ENCODE measurements at regions not wholly inside any gene's neighbourhood (a gene's known extent, or its start where the extent isn't known, plus 50 kb on each side); places are given as distances from the start of the nearest gene placed in this dataset.

DNA sequence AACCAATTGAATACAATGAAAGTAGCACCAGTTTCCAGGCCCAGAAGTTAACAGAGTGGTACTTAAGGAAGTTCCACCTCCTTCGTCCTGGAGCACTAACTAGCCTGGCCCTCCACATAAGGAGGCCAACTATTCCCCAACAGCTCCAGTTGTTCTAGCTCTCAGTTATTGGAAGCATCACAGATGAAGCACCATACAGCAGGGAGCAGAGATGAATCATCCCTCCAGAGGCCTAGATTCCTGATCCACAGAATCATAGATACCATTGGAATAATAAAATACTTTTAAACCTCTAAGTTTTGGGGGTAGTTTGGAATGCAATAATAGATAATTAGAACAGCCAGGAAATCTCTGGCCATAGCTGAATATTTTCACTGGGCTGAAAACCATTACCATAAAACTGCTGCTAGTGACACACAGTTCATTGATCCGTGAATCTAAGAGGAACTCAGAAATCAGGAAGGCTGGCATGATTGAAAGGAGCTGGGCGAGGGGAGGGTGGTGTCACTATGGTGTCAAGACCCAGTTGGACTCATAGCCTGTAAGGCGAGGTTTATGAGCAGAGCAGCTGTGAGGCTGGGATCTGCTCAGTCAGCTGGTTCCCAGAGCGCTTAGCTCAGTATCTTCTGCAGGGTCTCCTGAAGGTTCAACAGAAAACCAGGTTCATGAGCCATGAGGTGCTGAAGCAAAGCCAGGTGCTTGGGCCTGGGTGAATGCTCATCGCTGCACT is 371.4 kb upstream of the TMTC1 start:
- Histone ChIP-seq H3K36me3 (no peaks in the 10 kb centered on the region), H3K4me3 (no peak overlapping the region), H3K27me3 (no peaks in the 10 kb centered on the region), H3K27ac (no peak overlapping the region), H3K9me3 (no peaks in the 10 kb centered on the region), H3K4me1 (no peaks in the 10 kb centered on the region)
- intact Hi-C loops (cut with DNase I; ENCODE audit: low total_unique reads) = no loop called here
- TF ChIP-seq, protein P1, sequence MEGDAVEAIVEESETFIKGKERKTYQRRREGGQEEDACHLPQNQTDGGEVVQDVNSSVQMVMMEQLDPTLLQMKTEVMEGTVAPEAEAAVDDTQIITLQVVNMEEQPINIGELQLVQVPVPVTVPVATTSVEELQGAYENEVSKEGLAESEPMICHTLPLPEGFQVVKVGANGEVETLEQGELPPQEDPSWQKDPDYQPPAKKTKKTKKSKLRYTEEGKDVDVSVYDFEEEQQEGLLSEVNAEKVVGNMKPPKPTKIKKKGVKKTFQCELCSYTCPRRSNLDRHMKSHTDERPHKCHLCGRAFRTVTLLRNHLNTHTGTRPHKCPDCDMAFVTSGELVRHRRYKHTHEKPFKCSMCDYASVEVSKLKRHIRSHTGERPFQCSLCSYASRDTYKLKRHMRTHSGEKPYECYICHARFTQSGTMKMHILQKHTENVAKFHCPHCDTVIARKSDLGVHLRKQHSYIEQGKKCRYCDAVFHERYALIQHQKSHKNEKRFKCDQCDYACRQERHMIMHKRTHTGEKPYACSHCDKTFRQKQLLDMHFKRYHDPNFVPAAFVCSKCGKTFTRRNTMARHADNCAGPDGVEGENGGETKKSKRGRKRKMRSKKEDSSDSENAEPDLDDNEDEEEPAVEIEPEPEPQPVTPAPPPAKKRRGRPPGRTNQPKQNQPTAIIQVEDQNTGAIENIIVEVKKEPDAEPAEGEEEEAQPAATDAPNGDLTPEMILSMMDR (IDR thresholded peaks at IDR 0.05) = no peak
- no peak for DNase-seq

DNA sequence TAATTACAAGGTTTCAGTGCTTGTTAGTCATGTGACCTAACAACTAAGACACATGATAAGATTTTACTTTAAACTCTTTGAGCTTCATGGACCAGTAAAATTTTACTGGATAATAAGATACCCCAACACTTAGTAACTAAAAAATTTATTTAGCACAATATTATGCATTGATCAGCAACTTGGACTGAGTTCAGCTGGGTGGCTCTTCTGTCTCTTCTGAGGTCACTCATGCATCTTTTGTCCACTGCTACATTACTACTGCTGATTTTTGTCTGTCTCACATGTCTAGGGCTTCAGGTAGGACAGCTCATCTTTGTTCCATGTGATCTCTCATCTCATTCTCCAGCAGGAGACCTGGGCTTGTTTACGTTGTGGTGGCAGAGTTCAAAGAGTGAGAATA is 370.2 kb upstream of the TMTC1 start:
- H3K4me3 ChIP-seq = no peak overlapping the region
- intact Hi-C loops (cut with DNase I; ENCODE audit: low total_unique reads) = no loop called here
- no peaks in the 10 kb centered on the region for H3K36me3 ChIP-seq
- H3K4me1 ChIP-seq = no peaks in the 10 kb centered on the region
- no peaks in the 10 kb centered on the region for H3K9me3 ChIP-seq
- DNase-seq = no peak
- no peaks in the 10 kb centered on the region for H3K27me3 ChIP-seq
- H3K27ac ChIP-seq = no peak overlapping the region
- TF ChIP-seq, protein P1 (IDR thresholded peaks at IDR 0.05) = no peak

DNA sequence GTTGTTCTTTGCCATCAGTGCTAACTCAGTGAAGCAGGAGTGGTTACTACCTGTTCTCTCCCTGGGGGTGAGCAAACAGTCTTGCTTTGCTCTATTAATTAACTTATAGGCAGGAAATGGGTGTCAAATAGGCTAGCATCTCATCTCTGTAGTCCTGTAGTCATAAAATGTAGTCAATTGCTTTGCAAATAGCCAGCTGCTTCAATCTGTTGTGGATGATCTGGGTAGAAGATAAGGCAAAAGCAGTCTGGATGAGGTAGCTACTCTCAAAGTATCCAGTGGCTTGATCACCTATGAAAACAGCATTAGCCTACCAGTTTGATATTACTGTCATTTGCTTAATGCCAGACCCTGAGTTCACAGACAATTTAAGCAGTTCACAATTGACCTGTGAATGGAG is 369.0 kb upstream of the TMTC1 start:
- intact Hi-C loops (cut with DNase I; ENCODE audit: low total_unique reads) = no loop called here
- Histone ChIP-seq H3K36me3 (no peaks in the 10 kb centered on the region), H3K27me3 (no peaks in the 10 kb centered on the region), H3K27ac (no peak overlapping the region), H3K9me3 (no peaks in the 10 kb centered on the region), H3K4me3 (no peak overlapping the region), H3K4me1 (no peaks in the 10 kb centered on the region)
- TF ChIP-seq, protein P1 (IDR thresholded peaks at IDR 0.05) = no peak
- DNase-seq = no peak

DNA sequence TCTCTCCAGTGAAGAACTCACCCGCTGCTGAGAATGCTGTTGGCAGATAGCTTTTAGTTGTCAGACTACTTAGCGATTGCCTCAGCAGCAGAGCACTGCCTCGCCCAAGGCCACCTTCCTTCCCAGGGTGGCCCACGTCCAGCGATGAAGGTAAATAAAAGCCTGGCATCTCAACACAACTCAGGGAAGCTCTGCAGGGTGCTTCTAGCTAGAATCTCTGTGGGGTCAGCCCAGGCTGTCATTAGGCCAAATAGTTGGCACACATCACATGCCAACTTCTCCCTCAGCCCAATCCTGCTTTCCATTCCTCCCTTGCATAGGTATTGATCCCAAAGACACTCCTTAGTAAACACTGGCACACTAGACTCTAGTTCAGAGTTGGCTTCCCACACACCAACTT is 368.1 kb upstream of the TMTC1 start:
- Histone ChIP-seq H3K4me3 (no peak overlapping the region), H3K27ac (no peak overlapping the region), H3K36me3 (no peaks in the 10 kb centered on the region), H3K9me3 (no peaks in the 10 kb centered on the region), H3K4me1 (no peaks in the 10 kb centered on the region), H3K27me3 (no peaks in the 10 kb centered on the region)
- TF ChIP-seq, protein P1 (IDR thresholded peaks at IDR 0.05) = no peak
- intact Hi-C loops (cut with DNase I; ENCODE audit: low total_unique reads) = no loop called here
- DNase-seq = no peak

DNA sequence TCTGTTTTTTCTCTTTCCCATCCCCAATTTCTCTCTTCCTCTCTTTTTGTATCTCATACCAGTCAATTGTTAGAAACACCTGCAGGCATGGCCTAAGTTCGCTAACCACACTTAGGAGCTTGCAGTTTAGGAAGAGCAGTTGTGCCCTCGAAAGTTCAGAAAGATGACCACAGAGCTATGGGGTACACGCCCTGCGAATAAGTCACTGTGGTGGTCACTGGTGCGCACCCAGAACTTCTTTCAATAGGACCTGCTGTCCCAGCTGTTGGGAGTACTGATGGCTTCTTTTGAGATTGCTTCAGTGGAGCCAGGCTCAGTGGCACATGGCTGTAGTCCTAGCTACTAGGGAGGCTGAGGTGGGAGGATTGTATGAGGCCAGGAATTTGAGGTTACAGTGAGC is 362.8 kb upstream of the TMTC1 start:
- intact Hi-C loops (cut with DNase I; ENCODE audit: low total_unique reads) = no loop called here
- Histone ChIP-seq H3K4me3 (no peak overlapping the region), H3K27me3 (no peaks in the 10 kb centered on the region), H3K9me3 (no peaks in the 10 kb centered on the region), H3K27ac (no peak overlapping the region), H3K36me3 (no peaks in the 10 kb centered on the region), H3K4me1 (peaks cover 0 to 12% (median 2%) of the 10 kb centered on the region in 4 donors)
- TF ChIP-seq, protein P1 (IDR thresholded peaks at IDR 0.05) = no peak
- DNase-seq = no peak

DNA sequence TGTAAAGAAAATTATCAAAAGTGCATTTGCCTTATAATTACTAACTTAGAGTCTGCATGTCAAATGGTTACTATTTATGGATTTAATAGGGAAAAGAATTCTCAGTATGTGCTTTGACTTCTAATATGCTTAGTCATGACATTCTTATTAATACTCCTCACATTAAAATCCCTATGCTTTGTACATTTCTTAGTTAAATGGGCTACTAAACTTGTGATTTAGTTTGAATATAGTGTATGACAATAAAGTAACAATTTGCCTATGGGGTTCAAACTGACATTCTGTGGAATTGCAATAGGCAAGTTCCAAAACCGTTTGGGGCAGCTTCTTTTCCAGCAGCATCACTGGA is 361.9 kb upstream of the TMTC1 start:
- Histone ChIP-seq H3K4me3 (no peak overlapping the region), H3K4me1 (peaks cover 0 to 12% (median 2%) of the 10 kb centered on the region in 4 donors), H3K27me3 (no peaks in the 10 kb centered on the region), H3K9me3 (no peaks in the 10 kb centered on the region), H3K27ac (no peak overlapping the region), H3K36me3 (no peaks in the 10 kb centered on the region)
- intact Hi-C loops (cut with DNase I; ENCODE audit: low total_unique reads) = no loop called here
- DNase-seq = no peak
- TF ChIP-seq, protein P1 (IDR thresholded peaks at IDR 0.05) = no peak
